Lower lobe of right lung (tissue), 2 donors: ENCODE measurements at regions not wholly inside any gene's neighbourhood (a gene's known extent, or its start where the extent isn't known, plus 50 kb on each side); places are given as distances from the start of the nearest gene placed in this dataset.

Experiments
- ATAC-seq, 2 donors: fragments of 200-7000 bp; cut with Tn5 transposase; one replicate each; pipeline ENCODE4 v1.9.1; 2020 to 2022; ENCODE audit warnings: mild to moderate bottlenecking in 2 of 2, moderate library complexity in 2 of 2
- DNase-seq: peaks from one replicate; pipeline ENCODE4 v3.0.0-alpha.2; 2020
- H3K27ac ChIP-seq: fragments of 200-600 bp; one replicate; pipeline ENCODE4 v1.8.0; 2022
- H3K27me3 ChIP-seq: fragments of 200-600 bp; one replicate; pipeline ENCODE4 v1.8.0; 2022; ENCODE audit warnings: low read depth
- H3K36me3 ChIP-seq: fragments of 200-600 bp; one replicate; pipeline ENCODE4 v1.8.0; 2022; ENCODE audit warnings: mild to moderate bottlenecking
- H3K4me1 ChIP-seq: fragments of 200-600 bp; one replicate; pipeline ENCODE4 v1.8.0; 2022
- H3K4me3 ChIP-seq: fragments of 200-600 bp; one replicate; pipeline ENCODE4 v1.8.0; 2022; ENCODE audit warnings: mild to moderate bottlenecking
- H3K9me3 ChIP-seq: fragments of 200-600 bp; one replicate; pipeline ENCODE4 v1.8.0; 2022
- intact Hi-C: fragments of 100-400 bp; cut with DNase I; formaldehyde crosslinking; loops from one replicate; pipeline ENCODE4 v1.11.0; 2022
- TF ChIP-seq, protein P1 (sequence below): fragments of 200-600 bp; IDR thresholded peaks from one replicate; pipeline ENCODE4 v1.8.0; 2022; ENCODE audit warnings: antibody characterized with exemption, mild to moderate bottlenecking
- donor health status: DM: no; HTN: yes; CAD: no; lungs with severe emphysema.

DNA sequence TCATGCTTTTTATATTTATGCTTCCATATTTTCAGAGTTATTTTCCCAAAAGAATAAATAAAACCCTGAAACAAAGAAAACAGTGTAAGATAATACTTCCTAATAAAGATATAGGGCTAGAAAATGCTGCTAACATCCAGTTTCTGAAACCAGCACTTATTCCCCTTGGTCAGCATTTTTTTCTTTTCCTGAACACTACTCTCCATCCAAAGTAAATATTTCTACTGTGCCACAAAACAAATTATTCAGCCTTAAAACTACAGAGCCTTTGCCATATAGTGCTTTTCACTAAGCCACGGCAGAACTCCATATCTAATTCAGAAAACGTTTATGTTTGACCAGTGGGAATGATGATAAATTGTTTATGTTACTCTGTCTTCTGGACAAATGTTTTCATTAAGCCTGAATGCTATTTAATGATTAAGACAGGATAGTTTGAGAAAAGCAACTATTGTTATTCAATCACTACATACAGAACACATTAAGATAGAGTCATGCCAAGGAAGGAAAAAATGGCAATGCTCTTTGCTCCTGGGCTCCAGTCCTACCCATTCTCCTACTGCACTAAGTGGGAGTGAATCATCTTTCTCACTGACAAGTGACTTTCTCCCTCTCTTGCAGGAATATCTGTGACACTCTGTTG, 723.9 kb downstream of the FAT4 start:
- Histone ChIP-seq H3K27me3 (no peaks in the 10 kb centered on the region), H3K4me3 (no peak overlapping the region), H3K4me1 (no peaks in the 10 kb centered on the region), H3K36me3 (no peaks in the 10 kb centered on the region), H3K9me3 (no peaks in the 10 kb centered on the region), H3K27ac (no peak overlapping the region)
- ATAC-seq (no peak), DNase-seq (no peak)
- intact Hi-C loops, result no loop called here
- TF ChIP-seq, protein P1, sequence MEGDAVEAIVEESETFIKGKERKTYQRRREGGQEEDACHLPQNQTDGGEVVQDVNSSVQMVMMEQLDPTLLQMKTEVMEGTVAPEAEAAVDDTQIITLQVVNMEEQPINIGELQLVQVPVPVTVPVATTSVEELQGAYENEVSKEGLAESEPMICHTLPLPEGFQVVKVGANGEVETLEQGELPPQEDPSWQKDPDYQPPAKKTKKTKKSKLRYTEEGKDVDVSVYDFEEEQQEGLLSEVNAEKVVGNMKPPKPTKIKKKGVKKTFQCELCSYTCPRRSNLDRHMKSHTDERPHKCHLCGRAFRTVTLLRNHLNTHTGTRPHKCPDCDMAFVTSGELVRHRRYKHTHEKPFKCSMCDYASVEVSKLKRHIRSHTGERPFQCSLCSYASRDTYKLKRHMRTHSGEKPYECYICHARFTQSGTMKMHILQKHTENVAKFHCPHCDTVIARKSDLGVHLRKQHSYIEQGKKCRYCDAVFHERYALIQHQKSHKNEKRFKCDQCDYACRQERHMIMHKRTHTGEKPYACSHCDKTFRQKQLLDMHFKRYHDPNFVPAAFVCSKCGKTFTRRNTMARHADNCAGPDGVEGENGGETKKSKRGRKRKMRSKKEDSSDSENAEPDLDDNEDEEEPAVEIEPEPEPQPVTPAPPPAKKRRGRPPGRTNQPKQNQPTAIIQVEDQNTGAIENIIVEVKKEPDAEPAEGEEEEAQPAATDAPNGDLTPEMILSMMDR, result no peak

DNA sequence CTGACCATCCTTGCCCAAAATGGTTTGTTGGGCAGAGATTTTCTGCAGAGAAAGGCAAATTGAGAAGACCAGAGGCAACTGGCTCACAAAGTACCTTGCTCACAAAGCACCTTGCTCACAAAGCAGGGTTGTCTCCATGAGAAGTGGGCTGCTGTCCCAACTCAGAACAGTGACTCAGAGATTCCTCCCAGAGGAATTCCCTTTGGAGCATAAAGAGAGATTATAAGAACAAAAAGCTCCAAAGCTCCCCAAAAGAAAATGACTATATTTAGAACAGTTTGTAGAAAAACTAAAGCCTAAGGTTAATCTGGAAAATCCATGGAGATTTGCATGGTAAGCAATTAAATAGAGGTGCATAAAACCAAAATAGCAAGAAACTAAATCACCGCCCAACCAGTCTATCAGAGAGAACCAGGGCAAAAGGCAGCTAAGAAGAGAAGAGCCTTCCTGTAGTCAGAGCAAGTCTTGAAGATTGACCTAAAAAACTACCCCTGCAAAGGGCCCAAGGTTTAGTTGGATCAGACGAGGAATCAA, 731.4 kb downstream of the FAT4 start:
- intact Hi-C loops, result no loop called here
- ATAC-seq (no peak), DNase-seq (no peak)
- Histone ChIP-seq H3K27ac (no peak overlapping the region), H3K4me1 (no peaks in the 10 kb centered on the region), H3K36me3 (no peaks in the 10 kb centered on the region), H3K27me3 (no peaks in the 10 kb centered on the region), H3K9me3 (no peaks in the 10 kb centered on the region), H3K4me3 (no peak overlapping the region)
- TF ChIP-seq, protein P1, result no peak

DNA sequence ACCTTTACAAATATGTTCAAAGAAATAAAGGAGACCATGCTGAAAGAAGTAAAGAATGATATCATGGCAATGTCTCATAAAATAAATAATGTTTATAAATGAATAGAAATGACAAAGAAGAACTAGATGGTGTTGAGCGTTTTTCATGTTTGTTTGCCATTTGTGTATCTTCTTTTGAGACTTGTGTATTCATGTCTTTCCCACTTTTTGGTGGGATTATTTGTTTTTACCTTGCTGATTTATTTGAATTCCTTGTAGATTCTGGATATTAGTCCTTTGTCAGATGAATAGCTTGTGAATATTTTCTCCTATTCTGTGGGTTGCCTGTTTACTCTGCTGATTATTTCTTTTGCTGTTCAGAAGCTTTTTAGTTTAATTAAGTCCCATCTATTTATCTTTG, 732.4 kb downstream of the FAT4 start:
- ATAC-seq (no peak), DNase-seq (no peak)
- Histone ChIP-seq H3K27ac (no peak overlapping the region), H3K4me1 (no peaks in the 10 kb centered on the region), H3K9me3 (no peaks in the 10 kb centered on the region), H3K27me3 (no peaks in the 10 kb centered on the region), H3K36me3 (no peaks in the 10 kb centered on the region), H3K4me3 (no peak overlapping the region)
- TF ChIP-seq, protein P1, result no peak
- intact Hi-C loops, result no loop called here

DNA sequence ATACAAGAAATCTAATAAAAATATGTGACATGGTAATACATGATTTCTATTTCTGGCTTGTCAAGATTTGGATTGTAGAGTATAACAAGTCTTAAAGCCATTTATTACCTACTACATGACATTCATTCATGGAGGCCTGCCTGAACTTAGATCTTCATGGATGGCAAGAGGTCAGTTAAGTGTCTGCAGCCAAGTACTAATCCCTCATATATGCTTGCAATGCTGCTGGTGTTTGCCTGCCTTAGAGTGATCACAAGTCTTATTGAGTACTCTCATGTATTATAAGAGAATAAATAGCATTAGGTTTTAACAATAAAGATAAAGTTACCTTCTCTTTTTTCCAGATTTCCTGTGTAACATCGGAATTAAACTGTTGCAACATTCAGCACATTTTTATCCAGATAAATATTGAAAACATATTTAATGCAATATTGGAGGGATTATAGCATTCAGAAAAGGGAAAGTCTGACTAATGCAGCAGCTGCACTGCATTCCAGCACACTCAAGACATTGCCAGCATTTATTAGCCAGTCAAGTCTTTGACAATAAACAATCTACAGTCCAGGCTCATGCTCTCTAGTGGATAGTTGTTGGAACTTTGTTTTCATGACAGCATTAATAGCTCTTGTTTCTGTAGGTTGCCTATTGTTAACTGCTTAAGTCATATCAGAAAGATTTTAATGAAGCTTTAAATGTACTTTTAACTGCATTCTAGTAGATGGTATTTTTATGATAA, 737.1 kb downstream of the FAT4 start:
- ATAC-seq (peak; percentile 54 to 59), DNase-seq (no peak)
- Histone ChIP-seq H3K36me3 (no peaks in the 10 kb centered on the region), H3K27me3 (no peaks in the 10 kb centered on the region), H3K27ac (no peak overlapping the region), H3K9me3 (no peaks in the 10 kb centered on the region), H3K4me1 (no peaks in the 10 kb centered on the region), H3K4me3 (no peak overlapping the region)
- intact Hi-C loops, result no loop called here
- TF ChIP-seq, protein P1, result no peak

DNA sequence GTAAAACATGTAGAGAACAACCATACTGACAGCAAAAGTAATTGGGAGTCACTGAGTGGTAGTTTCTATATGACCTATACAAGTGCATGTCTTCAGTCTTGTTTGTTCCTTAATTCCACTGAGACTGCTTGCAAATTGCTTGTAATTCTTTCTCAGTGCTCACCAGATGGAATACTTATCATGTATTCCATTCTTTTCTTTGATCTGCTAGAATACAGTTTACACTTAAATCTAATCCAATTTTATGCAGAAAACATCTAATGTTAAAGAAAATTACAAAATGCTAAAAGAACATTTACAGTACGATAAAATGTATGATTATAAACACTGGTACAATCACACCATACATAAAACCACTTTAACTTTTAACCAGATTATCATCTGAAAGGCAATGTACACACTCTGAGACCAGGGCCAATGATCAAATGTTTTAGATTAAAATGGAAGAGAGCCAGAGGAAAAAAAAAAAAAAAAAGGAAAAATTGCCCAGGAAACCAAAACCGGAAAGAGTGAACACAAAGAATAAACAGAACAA, 741.4 kb downstream of the FAT4 start:
- H3K9me3 ChIP-seq, result no peaks in the 10 kb centered on the region
- H3K36me3 ChIP-seq, result no peaks in the 10 kb centered on the region
- H3K27me3 ChIP-seq, result no peaks in the 10 kb centered on the region
- no peak for ATAC-seq
- no peak overlapping the region for H3K4me3 ChIP-seq
- DNase-seq, result no peak
- no peaks in the 10 kb centered on the region for H3K4me1 ChIP-seq
- TF ChIP-seq, protein P1, result no peak
- H3K27ac ChIP-seq, result no peak overlapping the region
- intact Hi-C loops, result no loop called here
